Hematopoietic multipotent progenitor cell treated with erythropoietin and hydrocortisone succinate and interleukin-3 and kit ligand, for 4 days (in vitro differentiated cells): ENCODE measurements at regions not wholly inside any gene's neighbourhood (a gene's known extent, or its start where the extent isn't known, plus 50 kb on each side); places are given as distances from the start of the nearest gene placed in this dataset.
"Not testable (repeated sequence)": the region's sequence is repeated elsewhere in the genome, so short reads cannot be mapped to it uniquely, and the experiment has no call there.

Source experiments
- DNase-seq: peaks from one replicate; pipeline ENCODE4 v3.0.0-alpha.2; 2015

GRCh38 chr1:157209514-157209913 lies 71.3 kb upstream of the ETV3 start:
- no peak for DNase-seq

- DNase-seq = not testable (repeated sequence)
Observed at GRCh38 chr1:157205982-157206381, 67.8 kb upstream of the ETV3 start.

GRCh38 chr1:157203166-157203565 lies 65.0 kb upstream of the ETV3 start:
- no peak for DNase-seq

GRCh38 chr1:157202331-157202730 lies 64.1 kb upstream of the ETV3 start:
- DNase-seq = no peak

- no peak for DNase-seq
Observed at GRCh38 chr1:157201767-157202166, 63.6 kb upstream of the ETV3 start.

GRCh38 chr1:157200451-157200850 lies 62.3 kb upstream of the ETV3 start:
- no peak for DNase-seq

GRCh38 chr1:157199421-157199755 lies 61.2 kb upstream of the ETV3 start:
- no peak for DNase-seq

GRCh38 chr1:157198619-157199420 lies 60.6 kb upstream of the ETV3 start:
- DNase-seq = no peak

GRCh38 chr1:157197906-157198435 lies 59.8 kb upstream of the ETV3 start:
- no peak for DNase-seq

GRCh38 chr1:157196670-157197456 lies 58.7 kb upstream of the ETV3 start:
- DNase-seq = peak; percentile 21

GRCh38 chr1:157196245-157196543 lies 58.0 kb upstream of the ETV3 start:
- DNase-seq = no peak

- DNase-seq = no peak
Observed at GRCh38 chr1:157195521-157196244, 57.5 kb upstream of the ETV3 start.

- DNase-seq = no peak
Observed at GRCh38 chr1:157194731-157195520, 56.7 kb upstream of the ETV3 start.

GRCh38 chr1:157193702-157194391 lies 55.7 kb upstream of the ETV3 start:
- peak; percentile 85 for DNase-seq

- DNase-seq = no peak
Observed at GRCh38 chr1:157193219-157193618, 55.0 kb upstream of the ETV3 start.

GRCh38 chr1:157189986-157190982 lies 52.1 kb upstream of the ETV3 start:
- no peak for DNase-seq

- DNase-seq = no peak
Observed at GRCh38 chr1:157189096-157189495, 50.9 kb upstream of the ETV3 start.
